Stimulated activated CD8-positive, alpha-beta memory T cell treated with anti-CD3 and anti-CD28 coated beads, Interleukin-15, amount 100 ng/mL, for 24 hours (primary cell): ENCODE measurements at regions not wholly inside any gene's neighbourhood (a gene's known extent, or its start where the extent isn't known, plus 50 kb on each side); places are given as distances from the start of the nearest gene placed in this dataset.

Source experiments
- DNase-seq: peaks from one replicate; pipeline ENCODE4 v3.0.0-alpha.2; 2020; ENCODE audit warnings: low read depth

DNA sequence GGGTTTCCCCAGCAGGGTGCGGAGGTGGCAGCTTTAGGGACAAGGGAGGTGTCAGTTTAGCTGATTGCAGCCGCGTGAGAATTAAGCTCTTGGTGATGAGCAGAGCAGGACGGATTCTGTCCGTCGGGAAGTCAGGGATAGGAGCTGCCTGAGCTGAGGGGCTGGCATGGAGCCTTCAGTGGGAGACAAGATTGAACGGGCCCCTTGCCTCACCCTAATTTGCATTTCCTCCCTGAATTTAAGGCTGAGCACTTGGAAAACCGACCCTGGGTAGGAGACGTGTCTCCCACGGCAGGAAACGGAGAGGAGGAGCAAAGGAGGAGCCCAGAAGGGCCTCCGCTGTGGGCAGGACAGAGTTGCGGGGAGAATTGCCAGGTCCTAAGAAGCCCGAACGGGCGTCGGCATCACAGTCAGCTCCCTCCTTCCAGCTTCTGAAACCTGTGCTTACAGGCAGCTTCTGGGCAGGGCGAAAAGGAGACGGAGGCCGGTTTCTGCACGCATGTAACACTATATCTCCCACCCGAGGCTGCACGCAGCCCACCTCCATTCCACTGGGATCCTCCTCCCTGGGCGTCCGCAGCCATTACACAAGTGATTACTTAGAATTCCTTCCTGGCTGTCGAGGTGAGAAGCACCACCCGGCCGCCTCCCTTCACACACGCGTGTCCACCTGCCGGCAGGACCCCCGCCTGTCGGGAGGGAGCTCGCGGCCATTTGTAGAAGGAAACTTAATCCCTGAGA is 345.8 kb downstream of the BRD1 start:
- DNase-seq, result no peak

GRCh38 chr22:49480896-49481658 is 346.6 kb downstream of the BRD1 start:
- no peak for DNase-seq

DNA sequence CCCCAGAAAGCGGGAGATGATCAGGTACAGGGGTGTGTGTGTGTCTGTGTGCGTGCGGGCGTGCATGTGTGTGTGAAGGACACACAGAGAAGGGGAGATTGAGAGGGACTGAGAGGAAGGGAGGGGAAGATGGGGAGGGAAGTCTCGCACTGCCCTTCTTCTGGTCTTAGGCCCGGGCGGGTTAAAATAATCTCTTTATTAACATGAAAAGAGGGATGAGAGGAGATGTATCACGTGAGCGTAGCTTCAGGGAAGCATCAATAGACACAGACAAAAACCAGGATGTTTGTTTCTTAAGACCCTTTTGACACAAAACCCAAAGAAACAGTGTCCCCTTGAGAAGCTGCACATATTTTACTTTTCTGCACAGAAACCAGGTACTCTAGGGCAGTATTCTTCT is 347.3 kb downstream of the BRD1 start:
- no peak for DNase-seq

DNA sequence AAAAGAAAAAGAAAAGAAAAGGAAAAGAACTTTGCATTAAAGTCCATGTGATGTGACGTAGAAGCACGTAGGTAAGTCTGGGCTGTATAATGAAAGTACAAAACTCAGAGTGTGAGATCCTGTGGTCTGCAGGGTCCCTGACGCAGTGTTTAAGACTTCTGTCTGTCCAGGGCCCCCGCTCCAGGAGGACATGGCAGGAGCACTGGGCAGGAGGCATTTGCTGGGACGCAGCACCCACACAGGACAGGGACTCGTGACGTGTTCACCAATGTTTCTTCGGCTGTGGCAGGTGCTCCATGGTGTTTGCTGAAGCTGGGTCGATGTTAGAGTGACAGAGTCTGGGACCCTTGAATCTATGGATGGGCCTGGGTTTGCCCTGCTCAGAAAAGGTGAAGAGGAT is 348.1 kb downstream of the BRD1 start:
- no peak for DNase-seq

GRCh38 chr22:49476800-49477400 is 350.8 kb downstream of the BRD1 start:
- no peak for DNase-seq

DNA sequence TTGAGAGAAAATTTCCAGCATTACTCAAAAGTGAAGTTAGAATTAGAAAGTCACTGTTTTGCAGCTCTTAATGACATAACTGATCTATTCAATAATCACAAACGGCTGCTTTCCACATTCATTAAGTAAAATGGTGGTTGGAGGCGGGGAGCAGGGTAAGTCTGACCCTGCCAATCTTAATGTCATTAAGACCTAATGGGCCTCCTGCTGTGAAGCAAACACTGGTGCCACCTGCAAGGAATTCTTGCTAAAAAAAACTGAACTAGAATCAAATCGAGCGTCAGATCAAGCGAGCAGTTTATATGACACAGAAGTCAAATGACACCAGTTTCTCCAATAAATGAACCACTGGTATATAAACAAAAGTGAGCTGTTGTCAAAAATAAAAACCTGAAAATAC is 351.5 kb downstream of the BRD1 start:
- no peak for DNase-seq

- no peak for DNase-seq
Observed at GRCh38 chr22:49475253-49475652, 352.4 kb downstream of the BRD1 start.

DNA sequence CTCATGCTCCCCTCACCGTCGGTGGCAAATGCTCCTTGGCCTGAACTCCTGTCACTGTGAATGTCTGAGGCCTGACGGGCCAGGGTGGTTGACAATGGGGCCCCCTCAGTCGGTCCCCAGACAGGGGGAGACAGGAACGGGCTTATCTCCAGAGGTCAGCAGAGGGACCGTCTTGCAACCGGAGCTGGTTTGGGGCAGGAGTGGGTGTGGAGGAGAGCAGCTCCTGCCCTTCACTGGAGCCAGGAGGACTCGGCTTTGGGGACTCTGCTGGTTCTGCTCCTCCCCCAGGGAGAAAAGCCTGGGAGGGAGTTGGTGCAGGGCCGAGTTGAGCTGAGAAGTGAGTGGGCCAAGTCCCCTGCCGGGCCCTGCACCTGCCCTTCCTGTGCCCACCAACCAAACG is 354.4 kb downstream of the BRD1 start:
- DNase-seq, result no peak

DNA sequence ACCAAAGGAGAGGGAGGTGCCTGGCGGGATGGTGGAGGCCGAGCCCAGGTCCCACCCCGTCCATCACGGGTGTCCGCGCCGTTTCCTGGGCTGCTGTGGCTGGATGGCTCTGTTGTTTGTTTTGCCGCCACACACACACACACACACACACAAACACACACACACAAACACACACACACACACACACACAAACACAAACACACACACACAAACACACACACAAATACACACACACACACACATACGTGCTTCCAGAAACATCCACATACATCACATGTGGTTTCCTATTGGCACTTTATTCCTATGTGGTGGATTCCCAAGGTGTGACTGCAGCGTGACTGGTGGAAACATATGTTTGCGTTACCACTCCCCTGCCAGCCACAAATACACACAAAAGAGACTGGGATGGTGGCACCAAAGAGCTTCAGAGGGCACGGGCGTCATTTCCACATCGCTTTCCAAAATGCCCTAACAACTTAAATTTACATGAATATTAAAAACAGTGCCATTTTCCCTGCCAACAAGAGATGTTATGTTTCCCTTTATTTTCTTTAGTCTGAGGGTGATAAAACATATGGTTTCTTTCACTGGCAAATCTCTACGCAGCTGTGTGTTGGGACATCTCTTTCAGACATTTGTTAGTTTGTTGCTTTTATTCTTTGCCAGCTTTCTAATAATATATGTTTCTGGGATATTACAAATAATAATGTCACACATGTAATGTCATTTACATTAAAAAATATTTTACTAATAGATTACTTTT is 356.8 kb downstream of the BRD1 start:
- DNase-seq, result no peak

- no peak for DNase-seq
Observed at GRCh38 chr22:49469896-49470740, 357.6 kb downstream of the BRD1 start.

DNA sequence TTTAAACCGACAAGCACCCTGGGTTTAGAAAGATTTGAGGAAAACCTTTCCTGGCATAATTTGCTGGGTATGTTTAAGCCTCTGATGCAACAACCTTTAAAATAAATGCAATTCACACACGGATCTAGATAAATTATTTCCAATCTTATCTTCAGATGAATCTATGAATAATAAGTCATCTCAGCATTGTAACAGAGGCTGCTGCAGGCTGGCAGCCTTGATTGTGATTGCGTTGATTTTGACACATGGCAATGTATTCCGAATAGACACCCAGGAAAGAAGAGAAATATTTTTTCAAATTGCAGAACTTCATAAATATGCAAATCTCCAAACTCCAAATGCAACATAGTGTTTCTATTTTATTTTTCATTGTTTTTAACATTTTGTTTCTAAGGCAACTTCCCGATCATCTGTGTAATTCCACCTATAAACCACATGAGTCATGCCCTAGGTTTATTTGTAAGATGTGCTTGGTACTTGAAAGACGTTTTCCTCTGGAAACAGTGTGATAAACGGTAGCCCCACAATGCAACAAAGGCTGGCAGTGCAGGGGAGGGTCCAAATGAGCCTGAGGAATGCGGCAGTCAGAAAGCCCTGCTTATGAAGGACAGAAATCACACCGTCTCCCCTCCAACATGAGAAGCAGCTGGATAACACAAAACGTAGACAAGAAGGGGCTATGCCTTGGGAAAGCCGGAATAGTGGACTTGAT is 359.0 kb downstream of the BRD1 start:
- DNase-seq, result no peak

- DNase-seq, result no peak
Observed at GRCh38 chr22:49466878-49467595, 360.6 kb downstream of the BRD1 start.

DNA sequence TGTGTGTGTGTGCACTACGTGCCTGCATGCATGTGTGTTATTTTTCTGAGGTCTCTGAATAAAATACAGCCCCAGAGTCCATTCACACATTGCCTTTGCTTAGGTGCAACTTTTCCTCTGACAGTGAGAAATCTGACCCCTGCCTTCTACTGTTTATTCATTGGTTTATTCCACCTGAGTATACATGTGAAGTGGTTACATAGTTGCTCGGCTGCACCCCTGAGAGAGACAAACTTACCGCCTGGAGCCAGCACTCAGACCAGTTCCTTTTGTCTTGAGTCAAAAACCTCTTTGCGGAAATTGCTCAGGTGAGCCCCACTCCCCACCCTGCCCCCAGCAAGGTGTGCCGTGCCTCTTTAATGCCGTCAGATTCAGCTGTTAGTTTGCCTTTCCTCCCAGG is 363.6 kb downstream of the BRD1 start:
- no peak for DNase-seq

DNA sequence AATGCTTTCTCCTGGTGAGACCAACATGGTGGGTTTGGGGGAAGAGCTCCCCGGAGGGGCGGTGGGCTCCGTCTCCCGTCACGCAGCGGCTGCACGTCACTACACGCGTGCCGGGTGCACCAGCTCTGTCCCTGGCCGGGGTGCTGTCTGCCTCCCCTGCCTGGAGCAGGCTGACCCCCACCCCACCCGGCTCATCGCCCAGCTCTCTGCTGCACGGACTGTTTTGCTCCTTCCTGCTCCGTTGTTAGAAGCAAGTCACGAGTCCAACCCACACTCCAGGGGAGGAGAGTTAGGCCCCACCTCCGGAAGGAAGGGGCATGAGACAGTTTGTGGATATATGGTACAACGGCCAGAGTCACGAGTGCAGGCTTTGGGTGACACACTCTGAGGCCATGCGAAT is 364.9 kb downstream of the BRD1 start:
- no peak for DNase-seq

DNA sequence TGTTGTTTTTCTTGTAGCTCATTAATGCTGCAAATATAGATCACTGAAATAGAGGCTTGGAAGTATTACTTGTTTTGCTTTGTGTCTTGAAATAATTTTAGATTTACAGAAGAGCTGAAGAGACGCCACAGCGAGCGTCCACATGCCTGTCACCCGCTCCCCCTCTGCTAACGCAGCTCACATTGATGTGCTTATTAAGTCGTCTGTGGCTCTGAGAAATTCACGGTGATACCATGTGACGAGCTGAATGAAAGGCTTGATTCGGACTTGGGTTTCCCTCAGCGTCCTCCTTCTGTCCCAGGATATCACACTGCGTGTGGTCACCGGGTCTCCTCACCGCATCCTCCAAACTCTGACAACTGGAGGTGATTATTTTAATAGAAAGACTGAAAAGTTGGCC is 365.4 kb downstream of the BRD1 start:
- DNase-seq, result no peak

DNA sequence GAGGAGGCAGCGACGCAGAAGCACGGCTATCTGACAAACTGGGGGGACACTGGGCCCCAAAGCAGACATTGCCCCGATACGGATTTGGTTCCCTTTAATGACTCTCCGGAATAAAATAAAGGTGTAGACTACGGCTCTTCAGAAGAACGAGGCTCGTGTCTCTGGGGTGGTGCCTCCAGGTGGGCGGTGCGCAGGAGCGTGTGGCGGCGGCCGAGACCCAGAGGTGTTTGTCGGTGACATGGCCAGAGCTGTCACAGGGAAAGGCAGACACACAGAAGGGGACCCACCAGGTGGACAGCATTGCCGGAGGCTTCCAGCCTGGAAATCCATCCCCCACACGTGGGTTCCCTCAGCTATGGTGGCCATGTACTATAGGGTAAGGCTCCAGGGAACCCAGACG is 366.0 kb downstream of the BRD1 start:
- DNase-seq, result no peak

- DNase-seq, result no peak
Observed at GRCh38 chr22:49460592-49461281, 366.9 kb downstream of the BRD1 start.

- no peak for DNase-seq
Observed at GRCh38 chr22:49460091-49460490, 367.6 kb downstream of the BRD1 start.

GRCh38 chr22:49458708-49459099 is 369.0 kb downstream of the BRD1 start:
- no peak for DNase-seq
